HG02763 (cell line): ENCODE measurements at regions not wholly inside any gene's neighbourhood (a gene's known extent, or its start where the extent isn't known, plus 50 kb on each side); places are given as distances from the start of the nearest gene placed in this dataset.

Experiments
- ATAC-seq: cut with Tn5 transposase; IDR thresholded peaks from one replicate; pipeline ENCODE4 v1.9.1; 2021; ENCODE audit warnings: mild to moderate bottlenecking, moderate library complexity; ENCODE audit not compliant: unreplicated experiment

- no peak for ATAC-seq
These were observed 211.4 kb downstream of the TUSC7 start for GRCh38 chr3:116920826-116921610.

GRCh38 chr3:116927918-116928317 is 218.3 kb downstream of the TUSC7 start:
- ATAC-seq, result no peak

GRCh38 chr3:116929505-116930222 is 220.1 kb downstream of the TUSC7 start:
- no peak for ATAC-seq

- ATAC-seq, result no peak
These were observed 221.2 kb downstream of the TUSC7 start for GRCh38 chr3:116930786-116931185.

GRCh38 chr3:116939091-116939490 is 229.5 kb downstream of the TUSC7 start:
- no peak for ATAC-seq

GRCh38 chr3:116939550-116939949 is 230.0 kb downstream of the TUSC7 start:
- ATAC-seq, result no peak

GRCh38 chr3:116940719-116941118 is 231.1 kb downstream of the TUSC7 start:
- ATAC-seq, result no peak

- no peak for ATAC-seq
These were observed 236.8 kb downstream of the TUSC7 start for GRCh38 chr3:116946376-116946775.

GRCh38 chr3:116947148-116947547 is 237.6 kb downstream of the TUSC7 start:
- ATAC-seq, result no peak

- no peak for ATAC-seq
These were observed 238.2 kb downstream of the TUSC7 start for GRCh38 chr3:116947809-116948208.

GRCh38 chr3:116950301-116951055 is 240.9 kb downstream of the TUSC7 start:
- ATAC-seq, result no peak

- no peak for ATAC-seq
These were observed 242.0 kb downstream of the TUSC7 start for GRCh38 chr3:116951610-116952009.

- no peak for ATAC-seq
These were observed 248.7 kb downstream of the TUSC7 start for GRCh38 chr3:116958291-116958690.

- ATAC-seq, result no peak
These were observed 251.5 kb downstream of the TUSC7 start for GRCh38 chr3:116961106-116961505.

GRCh38 chr3:116963802-116964201 is 254.2 kb downstream of the TUSC7 start:
- no peak for ATAC-seq

GRCh38 chr3:116966649-116967048 is 257.1 kb downstream of the TUSC7 start:
- ATAC-seq, result no peak

GRCh38 chr3:116969135-116969534 is 259.6 kb downstream of the TUSC7 start:
- ATAC-seq, result no peak

- ATAC-seq, result no peak
These were observed 260.1 kb downstream of the TUSC7 start for GRCh38 chr3:116969646-116970045.

GRCh38 chr3:116971531-116971930 is 262.0 kb downstream of the TUSC7 start:
- ATAC-seq, result no peak

- no peak for ATAC-seq
These were observed 265.1 kb downstream of the TUSC7 start for GRCh38 chr3:116974702-116975101.

- no peak for ATAC-seq
These were observed 267.9 kb downstream of the TUSC7 start for GRCh38 chr3:116977441-116977840.

GRCh38 chr3:116980099-116980498 is 270.5 kb downstream of the TUSC7 start:
- ATAC-seq, result no peak
